RWPE2 (cell line): ENCODE measurements at regions not wholly inside any gene's neighbourhood (a gene's known extent, or its start where the extent isn't known, plus 50 kb on each side); places are given as distances from the start of the nearest gene placed in this dataset.

Source experiments
- ATAC-seq: fragments of 200-7000 bp; cut with Tn5 transposase; 3 replicates; pipeline ENCODE4 v1.9.1; 2021; ENCODE audit warnings: low read depth
- DNase-seq: peaks from one replicate; pipeline ENCODE4 v3.0.0-alpha.2; 2020; ENCODE audit warnings: low spot score
- H3K27ac ChIP-seq: fragments of 450-650 bp; 2 replicates; pipeline ENCODE4 v1.5.1; 2017; ENCODE audit warnings: mild to moderate bottlenecking; ENCODE audit not compliant: poor library complexity, severe bottlenecking
- H3K27me3 ChIP-seq: fragments of 250-450 bp; sonication (Bioruptor Pico); 2 replicates; pipeline ENCODE4 v1.5.1; 2021; ENCODE audit warnings: mild to moderate bottlenecking, moderate library complexity; ENCODE audit not compliant: insufficient read depth, poor library complexity, severe bottlenecking
- H3K36me3 ChIP-seq: fragments of 250-450 bp; sonication (Bioruptor Pico); 2 replicates; pipeline ENCODE4 v1.5.1; 2020; ENCODE audit warnings: low read depth, mild to moderate bottlenecking, moderate library complexity
- H3K4me1 ChIP-seq: fragments of 250-450 bp; sonication (Bioruptor Pico); 2 replicates; pipeline ENCODE4 v1.5.1; 2021; ENCODE audit warnings: mild to moderate bottlenecking, moderate library complexity; ENCODE audit not compliant: insufficient read depth, poor library complexity, severe bottlenecking
- H3K4me3 ChIP-seq: fragments of 250-450 bp; sonication (Bioruptor Pico); 2 replicates; pipeline ENCODE4 v1.5.1; 2021; ENCODE audit warnings: mild to moderate bottlenecking, moderate library complexity; ENCODE audit not compliant: severe bottlenecking
- H3K9me3 ChIP-seq: fragments of 250-450 bp; sonication (Bioruptor Pico); 2 replicates; pipeline ENCODE4 v1.5.1; 2021; ENCODE audit warnings: mild to moderate bottlenecking, moderate library complexity; ENCODE audit not compliant: severe bottlenecking
- CTCF ChIP-seq: fragments of 450-650 bp; IDR thresholded peaks from one replicate; pipeline ENCODE4 v1.5.1; 2017; ENCODE audit warnings: mild to moderate bottlenecking, moderate library complexity; ENCODE audit not compliant: poor library complexity, severe bottlenecking

GRCh38 chr18:24778810-24779418 is 318.5 kb downstream of the HRH4 start:
- Histone ChIP-seq H3K9me3 (no peaks in the 10 kb centered on the region), H3K36me3 (no peaks in the 10 kb centered on the region), H3K27ac (no peak overlapping the region), H3K4me3 (no peak overlapping the region), H3K4me1 (no peaks in the 10 kb centered on the region), H3K27me3 (peaks cover 5% of the 10 kb centered on the region)
- no peak for ATAC-seq
- no peak for DNase-seq
- TF ChIP-seq CTCF = no peak

- TF ChIP-seq CTCF = no peak
- peaks cover 5% of the 10 kb centered on the region for H3K27me3 ChIP-seq
- H3K27ac ChIP-seq = no peak overlapping the region
- H3K4me1 ChIP-seq = no peaks in the 10 kb centered on the region
- no peaks in the 10 kb centered on the region for H3K36me3 ChIP-seq
- DNase-seq = no peak
- ATAC-seq = no peak
- no peak overlapping the region for H3K4me3 ChIP-seq
- no peaks in the 10 kb centered on the region for H3K9me3 ChIP-seq
Measured at GRCh38 chr18:24782566-24782965, 322.1 kb downstream of the HRH4 start.

- H3K4me1 ChIP-seq = no peaks in the 10 kb centered on the region
- no peak for TF ChIP-seq CTCF
- H3K27ac ChIP-seq = no peak overlapping the region
- DNase-seq (no peak), ATAC-seq (no peak)
- H3K9me3 ChIP-seq = no peaks in the 10 kb centered on the region
- no peaks in the 10 kb centered on the region for H3K36me3 ChIP-seq
- peaks cover 5% of the 10 kb centered on the region for H3K27me3 ChIP-seq
- no peak overlapping the region for H3K4me3 ChIP-seq
Measured at GRCh38 chr18:24785019-24785418, 324.6 kb downstream of the HRH4 start.

GRCh38 chr18:24786027-24786426 is 325.6 kb downstream of the HRH4 start:
- ATAC-seq = no peak

More at GRCh38 chr18:24786027-24786426, 325.6 kb downstream of the HRH4 start:
- H3K4me3 ChIP-seq = no peak overlapping the region
- H3K4me1 ChIP-seq = no peaks in the 10 kb centered on the region
- no peak for DNase-seq
- H3K36me3 ChIP-seq = no peaks in the 10 kb centered on the region
- H3K9me3 ChIP-seq = no peaks in the 10 kb centered on the region
- H3K27me3 ChIP-seq = peaks cover 5% of the 10 kb centered on the region
- TF ChIP-seq CTCF = no peak
- H3K27ac ChIP-seq = no peak overlapping the region
